Lower lobe of right lung (tissue), 2 donors: ENCODE measurements at regions not wholly inside any gene's neighbourhood (a gene's known extent, or its start where the extent isn't known, plus 50 kb on each side); places are given as distances from the start of the nearest gene placed in this dataset.

ENCODE experiments used
- ATAC-seq, 2 donors: fragments of 200-7000 bp; cut with Tn5 transposase; one replicate each; pipeline ENCODE4 v1.9.1; 2020 to 2022; ENCODE audit warnings: mild to moderate bottlenecking in 2 of 2, moderate library complexity in 2 of 2
- DNase-seq: peaks from one replicate; pipeline ENCODE4 v3.0.0-alpha.2; 2020
- H3K27ac ChIP-seq: fragments of 200-600 bp; one replicate; pipeline ENCODE4 v1.8.0; 2022
- H3K27me3 ChIP-seq: fragments of 200-600 bp; one replicate; pipeline ENCODE4 v1.8.0; 2022; ENCODE audit warnings: low read depth
- H3K36me3 ChIP-seq: fragments of 200-600 bp; one replicate; pipeline ENCODE4 v1.8.0; 2022; ENCODE audit warnings: mild to moderate bottlenecking
- H3K4me1 ChIP-seq: fragments of 200-600 bp; one replicate; pipeline ENCODE4 v1.8.0; 2022
- H3K4me3 ChIP-seq: fragments of 200-600 bp; one replicate; pipeline ENCODE4 v1.8.0; 2022; ENCODE audit warnings: mild to moderate bottlenecking
- H3K9me3 ChIP-seq: fragments of 200-600 bp; one replicate; pipeline ENCODE4 v1.8.0; 2022
- intact Hi-C: fragments of 100-400 bp; cut with DNase I; formaldehyde crosslinking; loops from one replicate; pipeline ENCODE4 v1.11.0; 2022
- TF ChIP-seq, protein P1 (sequence below): fragments of 200-600 bp; IDR thresholded peaks from one replicate; pipeline ENCODE4 v1.8.0; 2022; ENCODE audit warnings: antibody characterized with exemption, mild to moderate bottlenecking
- donor health status: DM: no; HTN: yes; CAD: no; lungs with severe emphysema.

DNA sequence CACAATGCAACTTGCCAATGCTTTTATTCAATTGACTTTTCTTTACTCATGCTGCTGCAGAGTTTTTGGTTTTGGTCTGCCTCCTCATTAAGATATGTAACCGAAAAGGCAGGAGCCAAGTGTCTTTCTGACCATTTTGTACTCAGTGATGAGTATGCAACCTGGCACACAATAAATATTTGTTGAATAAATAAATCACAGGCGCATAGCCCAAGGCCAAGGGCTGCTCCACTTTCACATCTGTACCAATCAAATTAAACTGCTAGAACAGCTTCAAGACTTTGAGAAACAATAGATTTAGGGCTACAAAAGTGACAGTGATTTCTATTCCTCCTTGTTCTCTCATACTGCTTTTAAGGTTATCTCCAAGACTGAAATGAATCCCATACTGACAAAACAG is 828.2 kb downstream of the RNF144A start:
- H3K9me3 ChIP-seq = no peaks in the 10 kb centered on the region
- no peaks in the 10 kb centered on the region for H3K4me1 ChIP-seq
- no peaks in the 10 kb centered on the region for H3K36me3 ChIP-seq
- intact Hi-C loops = no loop called here
- TF ChIP-seq, protein P1, sequence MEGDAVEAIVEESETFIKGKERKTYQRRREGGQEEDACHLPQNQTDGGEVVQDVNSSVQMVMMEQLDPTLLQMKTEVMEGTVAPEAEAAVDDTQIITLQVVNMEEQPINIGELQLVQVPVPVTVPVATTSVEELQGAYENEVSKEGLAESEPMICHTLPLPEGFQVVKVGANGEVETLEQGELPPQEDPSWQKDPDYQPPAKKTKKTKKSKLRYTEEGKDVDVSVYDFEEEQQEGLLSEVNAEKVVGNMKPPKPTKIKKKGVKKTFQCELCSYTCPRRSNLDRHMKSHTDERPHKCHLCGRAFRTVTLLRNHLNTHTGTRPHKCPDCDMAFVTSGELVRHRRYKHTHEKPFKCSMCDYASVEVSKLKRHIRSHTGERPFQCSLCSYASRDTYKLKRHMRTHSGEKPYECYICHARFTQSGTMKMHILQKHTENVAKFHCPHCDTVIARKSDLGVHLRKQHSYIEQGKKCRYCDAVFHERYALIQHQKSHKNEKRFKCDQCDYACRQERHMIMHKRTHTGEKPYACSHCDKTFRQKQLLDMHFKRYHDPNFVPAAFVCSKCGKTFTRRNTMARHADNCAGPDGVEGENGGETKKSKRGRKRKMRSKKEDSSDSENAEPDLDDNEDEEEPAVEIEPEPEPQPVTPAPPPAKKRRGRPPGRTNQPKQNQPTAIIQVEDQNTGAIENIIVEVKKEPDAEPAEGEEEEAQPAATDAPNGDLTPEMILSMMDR = no peak
- no peak for ATAC-seq
- H3K4me3 ChIP-seq = no peak overlapping the region
- DNase-seq = no peak
- H3K27me3 ChIP-seq = no peaks in the 10 kb centered on the region
- H3K27ac ChIP-seq = no peak overlapping the region

DNA sequence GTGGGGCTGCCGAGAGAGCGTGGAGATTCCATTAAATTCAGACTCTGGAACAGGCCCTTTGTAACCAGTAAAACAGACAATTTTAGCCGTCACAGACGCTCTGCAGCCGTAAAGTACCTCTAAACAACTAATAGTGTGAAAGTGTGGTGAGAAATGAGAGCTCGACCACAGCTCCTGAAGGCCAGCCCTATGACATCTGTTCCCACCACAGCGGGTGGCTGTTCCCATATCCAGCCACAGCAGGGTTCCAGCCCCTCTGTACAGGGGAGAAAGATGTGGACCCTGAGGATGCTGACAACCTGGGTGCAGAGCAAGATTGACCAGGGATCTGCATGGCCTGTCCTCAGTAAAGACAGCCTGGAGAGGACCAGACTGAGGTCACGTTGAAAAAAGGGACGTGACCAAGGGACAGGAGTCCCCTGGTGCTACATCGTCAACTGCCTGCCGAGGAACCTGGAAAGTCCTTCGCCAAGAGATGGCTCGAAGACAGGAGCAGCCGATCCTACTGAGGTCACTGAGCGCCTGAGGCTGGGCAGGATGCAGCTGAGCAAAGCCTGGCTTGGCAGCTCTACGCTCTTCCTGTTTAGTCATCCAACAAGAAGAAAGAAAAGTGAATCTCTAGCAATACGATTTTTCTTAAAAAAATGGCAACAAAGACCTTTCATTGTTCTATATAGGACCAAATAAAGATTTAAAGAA is 831.7 kb downstream of the RNF144A start:
- H3K27ac ChIP-seq = no peak overlapping the region
- no peak for DNase-seq
- no peak overlapping the region for H3K4me3 ChIP-seq
- TF ChIP-seq, protein P1 = no peak
- no peaks in the 10 kb centered on the region for H3K27me3 ChIP-seq
- no peaks in the 10 kb centered on the region for H3K36me3 ChIP-seq
- H3K9me3 ChIP-seq = no peaks in the 10 kb centered on the region
- intact Hi-C loops = no loop called here
- H3K4me1 ChIP-seq = no peaks in the 10 kb centered on the region
- no peak for ATAC-seq

DNA sequence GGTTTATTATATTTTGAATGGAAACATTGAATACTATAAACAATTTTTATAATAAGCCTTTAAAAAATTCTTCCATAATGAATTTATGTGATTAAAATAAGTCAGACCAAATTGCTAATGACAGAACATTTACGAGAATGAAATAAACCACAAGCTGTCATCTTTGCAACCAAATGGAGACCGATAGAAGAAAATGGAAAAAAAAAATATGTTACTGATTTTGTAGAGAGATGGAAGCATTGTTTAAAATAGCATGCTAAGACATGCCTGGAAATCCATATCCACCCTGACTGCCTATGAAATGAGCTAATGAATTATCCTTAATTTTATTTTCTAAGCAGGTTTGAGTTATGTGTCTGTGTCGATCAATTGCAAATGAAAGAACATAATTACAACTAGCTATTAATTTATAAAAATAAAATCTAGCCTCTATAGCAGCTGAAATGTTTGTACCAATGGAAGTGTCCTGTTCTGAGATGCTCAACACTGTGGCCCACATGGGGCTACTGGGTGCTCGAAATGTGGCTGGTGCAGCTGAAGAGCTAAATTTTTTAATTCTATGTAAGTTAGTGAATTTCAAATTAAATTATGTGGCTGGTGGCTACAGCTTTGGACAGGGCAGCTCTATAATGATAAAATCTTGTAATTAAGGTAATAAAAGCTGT is 832.8 kb downstream of the RNF144A start:
- H3K4me1 ChIP-seq = no peaks in the 10 kb centered on the region
- TF ChIP-seq, protein P1 = no peak
- intact Hi-C loops = no loop called here
- ATAC-seq (no peak), DNase-seq (no peak)
- no peaks in the 10 kb centered on the region for H3K36me3 ChIP-seq
- no peak overlapping the region for H3K4me3 ChIP-seq
- no peaks in the 10 kb centered on the region for H3K27me3 ChIP-seq
- no peak overlapping the region for H3K27ac ChIP-seq
- H3K9me3 ChIP-seq = no peaks in the 10 kb centered on the region

DNA sequence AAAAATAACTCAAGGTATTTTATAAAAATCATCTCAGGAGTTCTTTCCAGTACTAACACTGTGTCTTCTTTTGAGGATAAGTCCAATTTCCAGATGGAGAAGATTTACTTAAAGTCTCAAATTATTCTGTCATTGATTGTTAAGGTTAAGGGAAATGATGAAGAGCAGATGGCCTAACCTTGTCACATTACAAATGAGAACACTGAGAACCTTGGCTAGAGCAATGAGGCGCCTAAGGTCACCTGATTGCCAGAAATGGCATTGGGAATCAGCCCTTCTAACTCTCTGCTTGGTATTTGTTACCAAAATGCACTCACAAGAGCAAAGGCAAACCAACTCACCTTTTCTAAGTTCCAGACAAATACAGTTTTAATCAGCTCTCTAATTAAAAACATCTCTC is 835.1 kb downstream of the RNF144A start:
- DNase-seq (no peak), ATAC-seq (no peak)
- H3K9me3 ChIP-seq = no peaks in the 10 kb centered on the region
- TF ChIP-seq, protein P1 = no peak
- no peaks in the 10 kb centered on the region for H3K36me3 ChIP-seq
- no peaks in the 10 kb centered on the region for H3K27me3 ChIP-seq
- H3K27ac ChIP-seq = no peak overlapping the region
- H3K4me3 ChIP-seq = no peak overlapping the region
- intact Hi-C loops = no loop called here
- H3K4me1 ChIP-seq = no peaks in the 10 kb centered on the region

DNA sequence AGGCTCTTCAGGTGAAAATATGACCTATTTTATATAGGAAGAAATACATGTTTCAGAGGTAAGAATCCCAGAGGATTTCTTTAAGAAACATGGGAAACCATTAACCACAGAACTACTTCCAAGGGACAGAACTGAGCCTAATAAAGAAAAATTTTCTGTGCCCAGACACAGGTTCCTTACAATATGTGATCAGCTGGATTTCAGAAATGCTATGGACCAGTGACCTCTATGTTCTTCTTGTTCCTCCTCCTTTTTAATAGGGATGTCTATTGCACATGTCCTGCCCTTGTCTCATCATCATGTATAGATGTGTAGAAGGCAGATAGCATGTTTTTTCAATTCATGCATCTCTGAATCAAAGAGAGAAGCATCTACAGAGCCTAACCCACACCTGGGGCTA is 836.6 kb downstream of the RNF144A start:
- intact Hi-C loops = no loop called here
- no peaks in the 10 kb centered on the region for H3K36me3 ChIP-seq
- no peaks in the 10 kb centered on the region for H3K27me3 ChIP-seq
- no peak for DNase-seq
- H3K4me1 ChIP-seq = no peaks in the 10 kb centered on the region
- H3K9me3 ChIP-seq = peaks cover 8% of the 10 kb centered on the region
- no peak for ATAC-seq
- H3K4me3 ChIP-seq = no peak overlapping the region
- no peak overlapping the region for H3K27ac ChIP-seq
- TF ChIP-seq, protein P1 = no peak
